DND-41 (cell line): ENCODE measurements at regions not wholly inside any gene's neighbourhood (a gene's known extent, or its start where the extent isn't known, plus 50 kb on each side); places are given as distances from the start of the nearest gene placed in this dataset.

ENCODE experiments used
- ATAC-seq: fragments of 200-7000 bp; cut with Tn5 transposase; 3 replicates; pipeline ENCODE4 v1.9.1; 2021; ENCODE audit warnings: low read depth; ENCODE audit not compliant: insufficient read depth
- DNase-seq: peaks from one replicate; pipeline ENCODE4 v3.0.0-alpha.2; 2020
- H2AFZ ChIP-seq: 2 replicates; pipeline ENCODE4 v1.6.0; 2012; ENCODE audit warnings: low read depth, low read length
- H3K27ac ChIP-seq: 2 replicates; pipeline ENCODE4 v1.5.1; 2012; ENCODE audit warnings: low read length, inconsistent platforms
- H3K27me3 ChIP-seq: fragments of 200-600 bp; sonication (generic); 2 replicates; pipeline ENCODE4 v1.6.0; 2012; ENCODE audit warnings: low read length, mild to moderate bottlenecking, inconsistent platforms; ENCODE audit not compliant: insufficient read depth, poor library complexity
- H3K36me3 ChIP-seq: 2 replicates; pipeline ENCODE4 v1.5.1; 2012; ENCODE audit warnings: low read length, inconsistent platforms; ENCODE audit not compliant: insufficient read depth
- H3K4me1 ChIP-seq: 2 replicates; pipeline ENCODE4 v1.5.1; 2012; ENCODE audit warnings: mild to moderate bottlenecking, low read length; ENCODE audit not compliant: insufficient read depth
- H3K4me2 ChIP-seq: 2 replicates; pipeline ENCODE4 v1.6.0; 2012; ENCODE audit warnings: mild to moderate bottlenecking, moderate library complexity, low read length, inconsistent platforms; ENCODE audit not compliant: insufficient read depth
- H3K4me3 ChIP-seq, 2 experiments: fragments of 200-600 bp in 1 of 2; shearing (Covaris generic) in 1 of 2; 2 replicates each; pipeline ENCODE4 v1.5.1; 2012 to 2016; ENCODE audit warnings: inconsistent platforms in 2 of 2, low read length in 2 of 2, mild to moderate bottlenecking in 2 of 2, low read depth in 1 of 2, moderate library complexity in 1 of 2
- H3K79me2 ChIP-seq: 2 replicates; pipeline ENCODE4 v1.6.0; 2012; ENCODE audit warnings: low read length, inconsistent platforms; ENCODE audit not compliant: insufficient read depth
- H3K9ac ChIP-seq: 2 replicates; pipeline ENCODE4 v1.6.0; 2012; ENCODE audit warnings: low read depth, mild to moderate bottlenecking, inconsistent platforms, low read length, moderate library complexity
- H3K9me3 ChIP-seq: 2 replicates; pipeline ENCODE4 v1.5.1; 2012; ENCODE audit warnings: low read length, moderate library complexity, mild to moderate bottlenecking, inconsistent platforms; ENCODE audit not compliant: insufficient read depth, severe bottlenecking
- H4K20me1 ChIP-seq: 2 replicates; pipeline ENCODE4 v1.6.0; 2012; ENCODE audit warnings: low read length; ENCODE audit not compliant: insufficient read depth
- EZH2 ChIP-seq: IDR thresholded peaks from 3 replicates; pipeline ENCODE4 v1.6.1; 2012; ENCODE audit warnings: borderline replicate concordance, low read depth, mild to moderate bottlenecking, moderate library complexity, low read length, inconsistent platforms; ENCODE audit not compliant: severe bottlenecking
- TF ChIP-seq, protein P1 (sequence below): IDR thresholded peaks from 2 replicates; pipeline ENCODE4 v1.5.1; 2012; ENCODE audit warnings: borderline replicate concordance, low read length, moderate library complexity, mild to moderate bottlenecking; ENCODE audit not compliant: poor library complexity, severe bottlenecking; ENCODE audit errors: extremely low read depth

- Histone ChIP-seq H3K9me3 (no peaks in the 10 kb centered on the region), H3K27ac (no peak overlapping the region), H3K79me2 (no peaks in the 10 kb centered on the region), H4K20me1 (no peaks in the 10 kb centered on the region), H2AFZ (no peak overlapping the region), H3K9ac (no peak overlapping the region), H3K36me3 (no peaks in the 10 kb centered on the region), H3K4me2 (no peak overlapping the region), H3K4me3 (no peak overlapping the region), H3K4me1 (no peaks in the 10 kb centered on the region), H3K27me3 (no peaks in the 10 kb centered on the region)
- ATAC-seq (no peak), DNase-seq (no peak)
- no peak for TF ChIP-seq EZH2
- TF ChIP-seq, protein P1, sequence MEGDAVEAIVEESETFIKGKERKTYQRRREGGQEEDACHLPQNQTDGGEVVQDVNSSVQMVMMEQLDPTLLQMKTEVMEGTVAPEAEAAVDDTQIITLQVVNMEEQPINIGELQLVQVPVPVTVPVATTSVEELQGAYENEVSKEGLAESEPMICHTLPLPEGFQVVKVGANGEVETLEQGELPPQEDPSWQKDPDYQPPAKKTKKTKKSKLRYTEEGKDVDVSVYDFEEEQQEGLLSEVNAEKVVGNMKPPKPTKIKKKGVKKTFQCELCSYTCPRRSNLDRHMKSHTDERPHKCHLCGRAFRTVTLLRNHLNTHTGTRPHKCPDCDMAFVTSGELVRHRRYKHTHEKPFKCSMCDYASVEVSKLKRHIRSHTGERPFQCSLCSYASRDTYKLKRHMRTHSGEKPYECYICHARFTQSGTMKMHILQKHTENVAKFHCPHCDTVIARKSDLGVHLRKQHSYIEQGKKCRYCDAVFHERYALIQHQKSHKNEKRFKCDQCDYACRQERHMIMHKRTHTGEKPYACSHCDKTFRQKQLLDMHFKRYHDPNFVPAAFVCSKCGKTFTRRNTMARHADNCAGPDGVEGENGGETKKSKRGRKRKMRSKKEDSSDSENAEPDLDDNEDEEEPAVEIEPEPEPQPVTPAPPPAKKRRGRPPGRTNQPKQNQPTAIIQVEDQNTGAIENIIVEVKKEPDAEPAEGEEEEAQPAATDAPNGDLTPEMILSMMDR = no peak
These were observed 1509.0 kb downstream of the MAT2B start for GRCh38 chr5:165014439-165014838.

GRCh38 chr5:165015126-165015525 lies 1509.7 kb downstream of the MAT2B start:
- Histone ChIP-seq H4K20me1 (no peaks in the 10 kb centered on the region), H2AFZ (no peak overlapping the region), H3K27ac (no peak overlapping the region), H3K9ac (no peak overlapping the region), H3K27me3 (no peaks in the 10 kb centered on the region), H3K36me3 (no peaks in the 10 kb centered on the region), H3K79me2 (no peaks in the 10 kb centered on the region), H3K4me3 (no peak overlapping the region), H3K4me2 (no peak overlapping the region), H3K4me1 (no peaks in the 10 kb centered on the region), H3K9me3 (no peaks in the 10 kb centered on the region)
- TF ChIP-seq EZH2 = no peak
- TF ChIP-seq, protein P1 = no peak
- no peak for ATAC-seq
- DNase-seq = no peak

DNA sequence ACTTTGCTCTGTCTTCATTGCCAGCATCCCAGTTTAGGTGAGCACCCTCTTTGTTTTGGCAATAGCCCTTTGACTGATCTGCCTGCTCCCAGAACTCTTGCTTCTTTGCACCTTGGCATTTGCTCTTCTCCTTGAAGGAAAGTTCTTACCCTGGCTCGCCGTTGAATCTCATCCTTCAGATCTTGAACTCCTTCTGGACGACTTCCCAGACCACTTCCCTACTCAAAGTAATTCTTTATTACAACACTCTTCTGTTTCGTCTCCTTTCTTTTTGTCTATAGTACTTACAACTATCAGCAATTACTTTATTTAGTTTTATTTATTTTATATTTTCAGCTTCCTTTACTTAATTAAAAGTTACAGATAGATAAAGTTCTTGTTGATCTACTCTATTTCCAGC lies 1510.1 kb downstream of the MAT2B start:
- Histone ChIP-seq H3K4me3 (no peak overlapping the region), H3K4me2 (no peak overlapping the region), H3K27me3 (no peaks in the 10 kb centered on the region), H2AFZ (no peak overlapping the region), H3K79me2 (no peaks in the 10 kb centered on the region), H3K9ac (no peak overlapping the region), H4K20me1 (no peaks in the 10 kb centered on the region), H3K27ac (no peak overlapping the region), H3K36me3 (no peaks in the 10 kb centered on the region), H3K9me3 (no peaks in the 10 kb centered on the region), H3K4me1 (no peaks in the 10 kb centered on the region)
- ATAC-seq (no peak), DNase-seq (no peak)
- no peak for TF ChIP-seq EZH2
- TF ChIP-seq, protein P1 = no peak

GRCh38 chr5:165026971-165027370 lies 1521.6 kb downstream of the MAT2B start:
- Histone ChIP-seq H3K4me1 (no peaks in the 10 kb centered on the region), H3K9ac (no peak overlapping the region), H3K27me3 (no peaks in the 10 kb centered on the region), H3K27ac (no peak overlapping the region), H3K79me2 (no peaks in the 10 kb centered on the region), H4K20me1 (no peaks in the 10 kb centered on the region), H2AFZ (no peak overlapping the region), H3K9me3 (no peaks in the 10 kb centered on the region), H3K4me2 (no peak overlapping the region), H3K4me3 (no peak overlapping the region), H3K36me3 (no peaks in the 10 kb centered on the region)
- no peak for DNase-seq
- no peak for ATAC-seq
- TF ChIP-seq EZH2 = no peak
- TF ChIP-seq, protein P1 = no peak
